GM21619 (cell line): ENCODE measurements at regions not wholly inside any gene's neighbourhood (a gene's known extent, or its start where the extent isn't known, plus 50 kb on each side); places are given as distances from the start of the nearest gene placed in this dataset.

Experiments used
- ATAC-seq: cut with Tn5 transposase; IDR thresholded peaks from one replicate; pipeline ENCODE4 v1.9.1; 2021; ENCODE audit not compliant: unreplicated experiment

GRCh38 chr2:42908518-42909200, 116.3 kb upstream of the HAAO start:
- no peak for ATAC-seq

GRCh38 chr2:42907835-42908234, 115.5 kb upstream of the HAAO start:
- no peak for ATAC-seq

GRCh38 chr2:42906557-42907411, 114.4 kb upstream of the HAAO start:
- ATAC-seq = no peak

GRCh38 chr2:42906111-42906556, 113.8 kb upstream of the HAAO start:
- ATAC-seq = no peak

GRCh38 chr2:42905341-42906110, 113.1 kb upstream of the HAAO start:
- ATAC-seq = no peak

GRCh38 chr2:42904576-42904876, 112.1 kb upstream of the HAAO start:
- ATAC-seq = no peak

GRCh38 chr2:42903821-42904575, 111.6 kb upstream of the HAAO start:
- no peak for ATAC-seq

GRCh38 chr2:42902939-42903709, 110.7 kb upstream of the HAAO start:
- no peak for ATAC-seq

- no peak for ATAC-seq
These were observed 108.8 kb upstream of the HAAO start for GRCh38 chr2:42901076-42901640.

GRCh38 chr2:42900289-42900891, 108.0 kb upstream of the HAAO start:
- ATAC-seq = no peak

GRCh38 chr2:42897358-42897757, 105.0 kb upstream of the HAAO start:
- ATAC-seq = no peak

- ATAC-seq = no peak
These were observed 103.4 kb upstream of the HAAO start for GRCh38 chr2:42895791-42896135.

- ATAC-seq = no peak
These were observed 102.9 kb upstream of the HAAO start for GRCh38 chr2:42895134-42895790.

- no peak for ATAC-seq
These were observed 100.8 kb upstream of the HAAO start for GRCh38 chr2:42893047-42893758.

GRCh38 chr2:42890791-42891355, 98.5 kb upstream of the HAAO start:
- ATAC-seq = no peak

GRCh38 chr2:42888321-42889245, 96.2 kb upstream of the HAAO start:
- ATAC-seq = no peak

- no peak for ATAC-seq
These were observed 94.5 kb upstream of the HAAO start for GRCh38 chr2:42886921-42887320.
